ENCODE measurements at regions not wholly inside any gene's neighbourhood (a gene's known extent, or its start where the extent isn't known, plus 50 kb on each side); places are given as distances from the start of the nearest gene placed in this dataset.

- in situ Hi-C loops (cut with MboI; ENCODE audit: low sequenced_read_pairs), result no loop called here
Observed at GRCh38 chr22:48871176-48871840, 956.4 kb downstream of the BRD1 start.

GRCh38 chr22:48870436-48870835 lies 957.2 kb downstream of the BRD1 start:
- in situ Hi-C loops (cut with MboI; ENCODE audit: low sequenced_read_pairs), result no loop called here

GRCh38 chr22:48869788-48870187 lies 957.9 kb downstream of the BRD1 start:
- in situ Hi-C loops (cut with MboI; ENCODE audit: low sequenced_read_pairs), result no loop called here

GRCh38 chr22:48869161-48869560 lies 958.5 kb downstream of the BRD1 start:
- in situ Hi-C loops (cut with MboI; ENCODE audit: low sequenced_read_pairs), result no loop called here

GRCh38 chr22:48868554-48868953 lies 959.1 kb downstream of the BRD1 start:
- in situ Hi-C loops (cut with MboI; ENCODE audit: low sequenced_read_pairs), result no loop called here

GRCh38 chr22:48867891-48868290 lies 959.8 kb downstream of the BRD1 start:
- in situ Hi-C loops (cut with MboI; ENCODE audit: low sequenced_read_pairs), result no loop called here

- in situ Hi-C loops (cut with MboI; ENCODE audit: low sequenced_read_pairs), result no loop called here
Observed at GRCh38 chr22:48866906-48867681, 960.6 kb downstream of the BRD1 start.

- in situ Hi-C loops (cut with MboI; ENCODE audit: low sequenced_read_pairs), result no loop called here
Observed at GRCh38 chr22:48864748-48865147, 962.9 kb downstream of the BRD1 start.

GRCh38 chr22:48863965-48864528 lies 963.6 kb downstream of the BRD1 start:
- in situ Hi-C loops (cut with MboI; ENCODE audit: low sequenced_read_pairs), result no loop called here

- in situ Hi-C loops (cut with MboI; ENCODE audit: low sequenced_read_pairs), result no loop called here
Observed at GRCh38 chr22:48860557-48860956, 967.1 kb downstream of the BRD1 start.

GRCh38 chr22:48858856-48859255 lies 968.8 kb downstream of the BRD1 start:
- in situ Hi-C loops (cut with MboI; ENCODE audit: low sequenced_read_pairs), result no loop called here

- in situ Hi-C loops (cut with MboI; ENCODE audit: low sequenced_read_pairs), result no loop called here
Observed at GRCh38 chr22:48858121-48858520, 969.6 kb downstream of the BRD1 start.

- in situ Hi-C loops (cut with MboI; ENCODE audit: low sequenced_read_pairs), result no loop called here
Observed at GRCh38 chr22:48857202-48857805, 970.4 kb downstream of the BRD1 start.

- in situ Hi-C loops (cut with MboI; ENCODE audit: low sequenced_read_pairs), result no loop called here
Observed at GRCh38 chr22:48856308-48856615, 971.4 kb downstream of the BRD1 start.

- in situ Hi-C loops (cut with MboI; ENCODE audit: low sequenced_read_pairs), result no loop called here
Observed at GRCh38 chr22:48855593-48856307, 971.9 kb downstream of the BRD1 start.

GRCh38 chr22:48855013-48855412 lies 972.7 kb downstream of the BRD1 start:
- in situ Hi-C loops (cut with MboI; ENCODE audit: low sequenced_read_pairs), result no loop called here

GRCh38 chr22:48853627-48854240 lies 973.9 kb downstream of the BRD1 start:
- in situ Hi-C loops (cut with MboI; ENCODE audit: low sequenced_read_pairs), result no loop called here

- in situ Hi-C loops (cut with MboI; ENCODE audit: low sequenced_read_pairs), result no loop called here
Observed at GRCh38 chr22:48851933-48852549, 975.6 kb downstream of the BRD1 start.

GRCh38 chr22:48850658-48851287 lies 976.9 kb downstream of the BRD1 start:
- in situ Hi-C loops (cut with MboI; ENCODE audit: low sequenced_read_pairs), result no loop called here
